Limb (tissue), 2 donors: ENCODE measurements at regions not wholly inside any gene's neighbourhood (a gene's known extent, or its start where the extent isn't known, plus 50 kb on each side); places are given as distances from the start of the nearest gene placed in this dataset.

Experiments
- DNase-seq, 2 donors: peaks; one replicate each; pipeline ENCODE4 v3.0.0-alpha.2; 2016; ENCODE audit errors: extremely low spot score in 2 of 2

DNA sequence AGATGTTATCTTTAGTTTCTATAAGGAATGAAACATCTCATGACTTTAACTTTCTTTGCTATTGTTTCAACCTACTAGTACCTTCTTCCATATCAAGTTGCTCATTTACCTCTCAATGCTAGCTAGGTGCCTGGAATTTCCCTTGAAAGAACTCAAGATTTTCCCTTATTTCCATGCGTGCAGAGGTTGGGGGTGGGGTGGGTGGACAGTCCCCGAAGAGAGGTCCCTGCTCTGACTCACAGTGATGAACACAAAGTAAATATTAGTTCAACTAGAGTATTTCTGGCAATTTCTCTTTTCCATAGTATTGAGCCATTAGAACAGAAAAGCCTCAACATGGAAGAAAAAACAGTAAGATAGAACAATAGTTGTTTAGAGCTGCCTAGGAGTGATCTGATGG, 239.0 kb upstream of the ZP4 start:
- no peak for DNase-seq

DNA sequence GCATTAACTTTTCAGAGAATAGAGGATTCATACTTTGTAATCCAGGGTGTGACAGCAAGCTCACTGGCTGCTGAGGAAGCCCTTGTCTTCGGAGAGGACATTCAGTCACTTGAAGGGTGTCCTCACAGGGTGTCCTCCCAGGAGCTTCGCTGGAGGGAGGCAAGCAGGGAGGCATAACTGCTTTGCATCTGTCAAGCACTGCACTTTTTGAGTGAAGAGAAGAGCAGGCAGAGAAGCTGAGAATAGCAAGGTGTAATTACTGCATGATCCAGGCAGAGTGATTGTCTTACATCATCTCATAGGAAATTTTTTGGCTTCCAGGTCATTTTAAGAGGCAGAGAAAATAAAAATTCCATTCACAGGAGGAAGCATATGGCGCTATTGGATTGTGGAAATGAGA, 232.5 kb upstream of the ZP4 start:
- no peak for DNase-seq

DNA sequence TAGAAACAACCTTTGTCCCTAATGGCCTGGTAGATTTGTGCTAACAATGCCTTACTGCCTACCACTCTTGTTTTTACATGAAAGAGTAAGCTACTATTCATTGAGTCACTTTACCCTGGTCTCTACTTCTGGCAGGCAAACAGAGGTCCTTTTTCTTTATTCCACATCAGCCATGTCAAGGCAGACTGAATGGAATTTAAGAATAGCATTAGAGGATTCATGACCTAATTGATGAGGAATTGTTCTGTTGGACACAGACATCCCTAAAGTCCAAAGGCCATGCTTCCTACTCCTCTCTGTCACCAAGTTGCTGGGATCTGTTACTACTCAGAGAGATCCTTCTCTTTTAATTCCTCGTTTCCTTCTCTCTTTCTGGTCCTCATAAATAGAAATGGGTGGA, 229.1 kb upstream of the ZP4 start:
- no peak for DNase-seq

DNA sequence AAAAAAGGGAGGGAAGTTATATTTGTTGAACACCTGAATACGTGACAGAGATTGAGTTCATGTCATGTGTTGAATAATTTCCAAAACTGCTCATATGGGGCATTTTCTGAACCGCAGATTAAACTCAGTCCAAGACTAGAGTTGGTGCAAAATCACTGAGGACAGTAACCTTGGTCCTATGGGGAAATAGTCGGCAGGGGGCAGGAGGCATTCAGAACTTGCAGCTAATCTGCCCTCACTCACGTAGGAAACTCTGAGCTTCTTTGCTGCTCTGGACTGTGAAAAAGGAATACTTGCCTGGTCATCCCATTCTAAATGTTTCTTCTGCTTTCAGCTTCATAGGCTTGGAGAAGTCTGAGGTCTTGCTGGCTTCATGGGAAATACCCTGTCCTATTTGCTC, 228.3 kb upstream of the ZP4 start:
- no peak for DNase-seq

DNA sequence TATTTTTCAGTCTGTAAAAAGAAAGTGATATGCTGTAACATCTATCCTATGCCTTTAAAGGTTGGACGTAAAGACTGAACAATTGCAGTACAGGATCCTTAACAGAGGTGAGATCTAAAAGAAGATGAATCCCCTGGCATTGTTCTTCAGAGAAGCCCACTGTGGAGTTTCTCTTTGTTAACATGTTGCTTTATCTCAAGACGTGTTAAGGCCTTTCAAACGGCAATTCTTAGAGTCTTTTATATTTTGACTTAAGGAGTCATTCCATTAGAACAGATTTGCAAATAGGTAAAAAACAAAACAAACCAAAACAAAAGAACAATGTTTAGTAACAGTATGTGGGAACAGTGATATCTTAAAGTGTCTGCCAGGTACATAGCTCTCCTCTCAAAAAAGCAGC, 225.1 kb upstream of the ZP4 start:
- no peak for DNase-seq

DNA sequence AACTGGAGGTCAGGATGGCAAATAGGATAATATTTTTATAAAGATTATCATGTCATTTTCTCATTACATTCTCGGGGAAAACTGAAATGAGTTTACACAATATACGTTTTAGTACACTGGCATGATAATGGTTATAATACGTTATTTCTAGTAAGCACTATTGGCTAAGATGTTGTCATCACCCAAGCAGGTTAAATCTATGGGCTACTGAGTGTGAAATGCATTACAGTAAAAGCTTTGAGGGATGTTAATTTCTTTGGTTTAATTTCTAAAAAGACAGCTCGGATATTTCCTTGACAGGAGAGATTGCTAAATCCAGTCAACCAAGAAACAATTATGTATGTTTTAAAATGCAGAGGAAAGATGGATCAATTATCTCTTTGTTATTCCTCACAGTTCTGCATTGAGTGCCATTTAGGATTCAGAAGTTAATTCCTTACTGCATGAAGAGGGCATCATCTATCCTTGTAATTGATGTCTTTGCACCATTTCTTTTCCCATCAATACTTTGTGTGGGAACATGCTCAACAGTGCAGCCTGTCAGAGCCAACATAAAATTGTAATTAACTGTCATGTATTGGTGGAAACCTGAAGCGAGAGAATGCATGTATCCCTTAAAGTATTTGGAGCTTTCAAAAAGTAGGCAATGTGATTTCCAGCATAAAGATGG, 222.4 kb upstream of the ZP4 start:
- no peak for DNase-seq

DNA sequence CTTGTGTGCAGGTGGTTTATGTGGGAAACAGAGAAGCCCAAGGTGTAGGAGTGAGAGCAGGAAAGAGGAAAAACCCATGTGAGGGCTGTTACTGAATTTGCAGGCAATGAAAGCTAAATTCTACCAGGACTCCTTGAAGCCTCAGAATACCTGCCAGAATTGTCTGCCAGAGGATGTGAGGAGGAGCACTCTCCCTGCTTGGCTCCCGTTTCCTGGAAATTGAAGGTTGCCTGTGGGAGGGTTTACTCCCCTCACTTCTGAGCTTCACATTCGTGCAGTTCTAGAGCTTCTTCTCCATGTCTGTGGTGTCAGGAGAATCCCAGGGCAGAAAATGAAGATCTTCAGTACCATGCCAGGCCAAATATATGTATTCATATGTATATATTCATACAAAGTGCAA, 220.8 kb upstream of the ZP4 start:
- DNase-seq = no peak

DNA sequence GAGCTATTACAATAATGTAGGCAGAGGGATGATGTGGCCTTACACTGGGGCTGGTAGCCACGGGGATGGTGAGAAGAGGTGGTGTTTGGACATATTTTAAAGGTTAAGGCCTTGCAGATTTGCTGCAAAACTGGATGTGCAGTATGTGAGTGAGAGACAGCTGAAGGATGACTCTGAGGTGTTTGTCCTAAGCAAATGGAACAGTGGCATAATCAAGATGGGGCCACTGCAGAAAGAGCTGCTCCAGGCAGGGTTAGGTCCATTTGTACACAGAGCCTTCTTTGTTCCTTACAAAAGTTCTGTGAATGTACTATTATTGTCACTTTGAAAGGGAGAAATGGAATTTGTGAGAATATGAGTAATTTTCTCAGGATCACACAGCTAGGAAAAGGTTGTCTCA, 220.4 kb upstream of the ZP4 start:
- DNase-seq = no peak

DNA sequence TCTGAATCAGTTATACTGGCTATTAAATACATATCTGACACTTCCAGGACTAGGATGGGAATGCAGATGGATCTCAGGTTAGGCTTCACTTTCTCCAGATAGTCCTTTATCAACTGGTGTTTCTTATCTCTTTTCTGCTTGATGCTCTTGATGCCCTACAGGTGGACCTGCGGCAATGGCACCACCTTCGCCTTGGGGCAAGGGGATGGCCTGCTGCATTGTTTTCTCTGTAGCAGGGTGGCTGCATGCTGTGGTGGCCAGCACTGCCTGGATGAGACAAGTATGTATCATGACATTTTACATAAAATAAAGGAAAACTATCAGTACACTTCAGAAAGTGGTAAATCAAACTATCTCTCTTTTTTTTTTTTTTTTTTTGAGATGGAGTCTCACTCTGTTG, 217.7 kb upstream of the ZP4 start:
- DNase-seq = no peak

DNA sequence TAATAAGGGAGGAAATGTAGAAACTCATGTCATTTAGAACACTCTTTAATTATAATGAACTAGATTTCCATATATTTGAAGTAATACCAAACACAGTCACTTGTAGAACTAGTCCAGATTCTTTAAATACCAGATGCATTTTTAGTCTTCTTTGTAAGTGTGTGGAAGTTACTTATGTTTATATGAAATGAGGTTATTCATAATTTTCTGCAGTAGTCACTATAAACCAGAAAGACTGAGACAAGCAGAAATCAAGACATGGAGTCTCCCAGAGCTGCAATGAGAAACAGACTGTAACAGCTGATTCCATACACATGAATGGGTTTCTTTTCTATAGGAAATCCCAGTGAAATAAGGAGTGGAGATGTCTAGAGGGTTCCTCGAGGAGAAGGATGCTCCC, 216.6 kb upstream of the ZP4 start:
- DNase-seq = no peak

DNA sequence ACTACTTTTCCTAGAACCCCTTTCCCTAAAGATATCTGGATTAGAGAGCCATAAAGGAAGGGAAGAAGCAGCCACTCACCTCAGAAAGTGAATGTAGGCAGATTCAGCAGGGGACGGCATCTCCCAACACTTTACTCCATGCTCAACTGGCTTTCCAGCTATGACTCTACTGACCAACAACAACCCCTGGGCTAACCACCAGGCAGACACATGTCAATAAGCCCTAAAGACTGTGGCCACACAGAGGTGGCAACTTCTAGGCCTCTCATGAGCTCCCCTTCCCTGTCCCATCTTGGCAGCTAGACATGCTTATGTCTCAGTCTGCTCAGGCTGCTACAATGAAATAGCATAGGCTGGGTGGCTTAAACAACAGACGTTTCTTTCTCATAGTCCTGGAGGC, 214.0 kb upstream of the ZP4 start:
- DNase-seq = no peak

DNA sequence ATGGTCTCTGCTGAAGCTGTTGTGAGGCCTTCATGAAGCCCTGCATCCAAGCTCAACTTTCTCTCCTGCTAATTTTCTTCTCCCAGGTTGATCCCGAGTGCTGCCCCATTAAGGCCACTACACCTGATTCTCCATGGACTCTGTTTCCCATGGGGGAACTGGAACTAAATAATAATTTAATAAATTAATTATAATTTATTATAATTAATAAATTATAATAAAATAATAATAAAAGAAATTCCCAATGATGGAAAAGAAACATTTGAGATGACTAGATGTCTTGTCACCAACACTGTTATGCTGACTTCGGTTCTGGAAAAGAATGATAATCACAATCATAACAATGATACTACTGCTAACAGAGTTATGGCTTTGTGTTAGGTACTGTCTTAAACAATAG, 211.2 kb upstream of the ZP4 start:
- no peak for DNase-seq

DNA sequence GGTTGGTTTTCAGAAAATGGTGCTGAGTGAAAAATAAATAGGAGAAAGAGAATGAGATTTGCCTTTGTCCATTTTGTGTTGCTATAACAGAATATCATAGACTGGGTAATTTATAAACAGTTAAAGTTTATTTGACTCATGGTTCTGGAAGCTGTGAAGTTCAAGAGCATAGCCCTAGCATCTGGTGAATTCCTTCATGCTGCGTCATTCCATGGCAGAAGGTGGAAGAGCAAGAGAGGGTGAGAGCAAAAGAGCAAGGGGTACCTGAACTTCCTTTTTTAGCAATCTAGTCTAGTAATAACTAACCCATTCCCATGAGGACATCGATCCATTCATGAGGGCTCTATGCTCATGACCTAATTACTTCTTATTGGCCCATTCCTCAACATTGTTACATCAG, 209.1 kb upstream of the ZP4 start:
- DNase-seq = no peak

DNA sequence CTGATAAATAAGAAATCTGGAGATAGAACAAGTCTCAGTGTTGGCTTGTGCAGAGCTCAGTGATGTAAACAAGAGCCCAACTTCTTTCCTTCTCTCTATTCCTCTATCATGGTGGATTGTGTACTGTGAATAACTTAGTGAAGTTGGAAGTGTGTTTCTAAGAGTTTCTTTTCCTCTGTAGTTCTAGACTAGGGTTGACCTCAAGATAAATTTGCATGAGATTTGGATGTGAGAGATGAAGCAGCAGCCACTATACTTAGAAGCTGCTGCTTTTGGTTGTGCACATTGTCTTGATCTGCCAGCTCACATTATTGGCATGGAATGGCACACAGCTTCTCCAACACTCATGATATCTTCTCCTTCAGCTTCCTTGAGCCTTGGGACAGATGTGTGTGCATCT, 198.9 kb upstream of the ZP4 start:
- no peak for DNase-seq

DNA sequence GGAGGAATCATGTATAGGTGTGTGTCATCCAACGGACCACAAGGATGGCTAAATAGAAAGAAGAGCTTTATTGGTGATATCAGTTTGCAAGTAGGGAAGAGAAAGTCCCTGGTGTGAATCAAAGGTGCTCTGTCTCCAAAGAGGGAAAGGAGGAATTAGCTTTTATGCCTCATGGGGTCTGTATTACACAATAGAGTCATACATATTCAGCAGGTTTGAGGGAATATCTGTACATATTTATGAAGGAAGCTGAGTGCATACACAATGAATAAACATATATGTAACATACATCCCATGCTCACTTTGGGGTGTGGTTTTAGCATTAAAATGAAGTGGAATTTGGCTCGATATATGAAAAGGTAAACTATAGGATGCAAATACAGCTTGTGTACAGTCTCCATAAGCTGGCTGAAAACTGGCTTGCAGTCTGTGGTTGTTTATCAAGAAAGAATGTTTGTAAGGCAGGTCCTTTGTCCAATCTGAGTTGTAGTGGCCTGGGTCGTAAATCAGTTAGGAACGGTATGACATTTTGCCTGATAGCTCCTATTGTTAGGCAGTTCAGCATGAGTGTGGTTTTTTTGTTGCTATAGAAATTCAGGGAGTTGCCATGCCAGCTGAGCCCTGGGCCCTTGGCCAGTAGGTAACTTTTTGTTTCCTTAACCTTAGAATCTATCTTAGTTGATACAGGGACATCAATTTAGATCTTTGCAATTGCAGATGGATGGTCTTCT, 198.0 kb upstream of the ZP4 start:
- DNase-seq = no peak

DNA sequence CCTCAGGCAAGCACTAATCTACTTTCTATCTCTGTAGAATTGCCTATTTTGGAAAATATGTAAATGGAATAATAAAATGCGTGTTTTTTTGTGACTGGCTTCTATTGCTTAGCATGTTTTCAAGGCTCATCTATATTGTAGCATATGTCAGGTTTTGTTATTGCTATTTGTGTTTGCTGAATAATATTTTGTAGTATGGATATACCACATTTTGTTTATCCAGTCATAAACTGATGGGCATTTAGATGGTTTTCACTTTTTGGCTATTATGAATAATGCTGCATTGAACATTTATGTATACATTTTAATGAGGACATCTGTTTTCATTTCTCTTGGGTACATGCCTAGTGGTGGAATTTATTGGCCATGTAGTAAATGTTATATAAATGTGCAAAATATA, 183.3 kb upstream of the ZP4 start:
- no peak for DNase-seq

DNA sequence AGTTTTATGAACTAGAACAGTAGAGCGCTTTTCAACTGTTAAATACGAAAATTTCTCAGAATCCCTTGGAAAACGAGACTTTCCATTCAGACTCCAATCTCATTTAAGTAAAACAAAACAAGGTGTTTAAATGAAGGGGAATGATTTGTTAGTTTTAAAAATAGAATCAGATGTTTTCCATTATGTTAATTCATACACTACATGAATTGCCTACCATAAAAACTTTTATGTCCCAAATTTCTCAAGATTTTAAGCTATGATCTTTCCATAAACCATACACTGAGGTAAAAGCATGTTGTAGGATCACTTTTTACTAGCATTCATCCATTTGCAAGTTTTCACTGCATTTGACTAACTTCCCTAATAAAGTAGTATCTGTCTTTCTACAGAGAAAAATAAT, 180.3 kb upstream of the ZP4 start:
- DNase-seq = no peak

DNA sequence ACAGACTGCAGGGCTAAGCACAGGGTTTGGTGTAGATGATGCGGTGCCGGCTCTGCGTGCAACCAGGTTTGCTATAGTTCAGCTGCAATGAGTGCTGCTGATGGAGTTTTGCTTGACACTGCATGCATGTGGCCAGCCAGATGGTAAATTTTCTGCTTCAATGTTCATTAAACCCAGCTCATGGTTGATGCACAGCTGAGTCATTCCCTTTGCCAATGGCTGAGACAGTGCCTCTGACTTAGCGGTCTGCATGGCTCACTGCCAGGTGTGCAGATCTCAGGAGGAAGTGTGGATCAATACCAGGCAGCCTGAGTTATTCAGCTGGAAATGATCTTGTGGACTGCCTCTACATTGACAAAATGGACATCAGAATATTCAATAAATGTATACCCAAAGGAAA, 172.7 kb upstream of the ZP4 start:
- peak; percentile 6 to 32 for DNase-seq

DNA sequence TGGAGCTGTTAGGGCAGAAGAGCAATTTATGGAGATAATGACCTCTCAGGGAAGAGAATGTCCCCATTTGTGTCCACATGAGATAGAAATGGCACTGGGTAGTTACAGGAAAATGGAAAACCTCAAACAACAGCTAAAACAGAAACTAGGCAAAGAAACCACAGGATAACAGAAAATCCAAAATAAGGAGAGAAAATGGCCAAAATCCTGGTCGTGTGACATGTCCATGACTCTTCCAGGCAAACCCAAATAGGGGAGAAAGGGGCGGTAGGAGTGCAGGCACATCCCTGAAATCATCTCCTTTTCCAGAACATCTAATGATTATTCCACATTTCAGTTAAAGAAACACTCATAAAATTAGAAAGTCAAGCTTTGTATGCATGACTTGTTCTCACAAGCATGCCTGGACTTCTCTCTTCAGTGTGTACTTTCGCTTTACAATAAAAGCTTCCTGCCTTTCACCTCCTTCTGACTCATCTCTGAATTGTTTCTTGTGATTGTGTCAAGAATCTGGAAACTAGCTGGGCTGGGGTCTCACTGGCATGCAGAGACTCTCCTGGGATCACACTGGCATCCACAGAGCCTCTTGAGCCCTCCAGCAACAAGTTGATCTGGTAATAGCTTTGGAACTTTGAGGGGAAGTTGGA, 171.4 kb upstream of the ZP4 start:
- DNase-seq = no peak

DNA sequence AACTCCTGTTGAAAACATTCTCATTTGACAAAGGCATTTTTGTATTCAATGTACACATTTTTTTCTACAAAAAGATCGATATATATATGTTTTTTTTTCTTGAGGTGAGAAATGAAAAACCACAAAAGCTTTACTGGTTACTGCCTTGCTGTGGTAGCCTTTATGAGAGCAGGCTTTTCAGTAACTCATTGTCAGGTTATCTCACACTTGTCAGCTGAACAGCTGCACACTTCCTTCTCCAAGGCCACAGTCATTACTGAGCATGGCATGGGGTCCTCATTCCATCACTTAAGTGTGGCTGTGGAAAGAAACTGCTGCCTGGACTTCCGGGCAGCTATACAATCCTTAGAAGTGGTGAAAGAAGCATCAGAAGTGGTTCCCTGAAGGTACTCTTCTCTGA, 169.3 kb upstream of the ZP4 start:
- DNase-seq = peak in 1 of 2 donors; percentile 31

DNA sequence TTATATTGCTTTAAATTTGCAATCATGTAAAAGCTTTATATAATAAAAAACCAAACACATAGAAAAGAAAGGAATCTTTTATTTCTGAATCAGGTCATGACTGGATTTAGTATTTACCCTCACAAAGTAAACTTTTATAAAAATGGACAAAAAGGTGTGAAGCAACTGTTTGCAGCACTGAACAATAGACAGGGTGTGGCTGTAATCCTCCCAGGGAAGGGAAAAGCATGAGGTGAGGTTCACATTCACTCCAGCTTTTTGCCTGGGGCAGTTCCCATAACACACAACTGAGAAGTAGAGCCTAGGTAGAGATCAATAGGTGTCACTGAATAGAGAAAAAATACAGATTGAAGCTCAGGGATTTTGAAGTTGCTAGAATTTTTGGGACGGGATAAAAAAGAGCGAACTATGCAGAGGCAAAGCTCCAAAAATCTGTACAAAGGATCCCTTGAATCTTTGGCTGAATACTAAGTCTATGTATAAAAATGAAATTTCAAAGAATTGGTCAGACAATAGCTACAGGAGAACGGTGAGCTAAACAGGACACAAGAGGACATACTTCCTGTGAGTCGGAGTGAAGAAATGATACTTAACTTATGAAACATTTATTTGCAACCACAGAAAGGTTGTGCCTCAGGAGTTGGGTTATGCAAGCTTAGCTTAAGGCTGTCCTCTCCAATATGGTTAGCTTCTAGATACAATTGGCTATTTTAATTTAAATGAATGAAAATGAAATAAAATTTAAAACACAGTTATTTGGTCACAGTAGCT, 162.0 kb upstream of the ZP4 start:
- DNase-seq = no peak

DNA sequence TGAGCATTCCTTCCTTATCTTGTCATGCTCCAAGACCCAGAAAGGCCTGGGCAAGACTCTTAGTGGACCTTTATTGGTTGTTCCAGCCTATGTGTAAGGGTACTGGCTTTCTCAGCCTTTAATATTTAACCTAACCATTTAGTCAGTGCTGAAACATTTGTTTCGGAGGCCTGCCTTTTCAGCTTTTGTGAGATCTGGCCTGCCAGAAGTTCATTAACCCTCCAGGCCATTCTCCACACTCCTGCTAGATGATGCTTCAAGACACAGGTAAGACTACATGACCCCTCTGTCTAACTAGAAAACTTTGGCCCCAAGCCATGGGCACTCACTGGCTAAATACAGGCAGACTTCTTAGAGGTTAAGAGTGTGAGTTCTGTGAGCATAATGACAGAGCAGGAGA, 138.4 kb upstream of the ZP4 start:
- no peak for DNase-seq
